ENCODE measurements at regions not wholly inside any gene's neighbourhood (a gene's known extent, or its start where the extent isn't known, plus 50 kb on each side); places are given as distances from the start of the nearest gene placed in this dataset.

- TF ChIP-seq ZBTB33 (IDR thresholded peaks at IDR 0.05; ENCODE audit: extremely low read depth, insufficient replicate concordance, low read length) (no peak), FOSL1 (IDR thresholded peaks at IDR 0.05; ENCODE audit: low read depth) (no peak), TCF7L2 (IDR thresholded peaks at IDR 0.05; ENCODE audit: borderline replicate concordance, extremely low read depth, insufficient read depth, insufficient read length) (no peak), CEBPB (IDR thresholded peaks at IDR 0.05; ENCODE audit: low read depth) (no peak)
Measured at GRCh38 chr3:45332901-45333407, 55.4 kb upstream of the LARS2 start (continued).

- POLR2A ChIA-PET, result no interaction called here
- no peak for DNase-seq (ENCODE audit: low read depth, low spot score)
- TF ChIP-seq SRF (IDR thresholded peaks at IDR 0.05; ENCODE audit: low read depth), result no peak
- no peak for TF ChIP-seq ZNF274 (IDR thresholded peaks at IDR 0.05; ENCODE audit: low read depth, low read length)
- TF ChIP-seq JUND (IDR thresholded peaks at IDR 0.05), result no peak
- TF ChIP-seq REST (IDR thresholded peaks at IDR 0.05; ENCODE audit: low read depth), result no peak
- TF ChIP-seq POLR2A (IDR thresholded peaks at IDR 0.05; ENCODE audit: borderline replicate concordance, extremely low read depth, insufficient read depth, insufficient read length), result no peak
- no peak for TF ChIP-seq CBX3 (IDR thresholded peaks at IDR 0.05; ENCODE audit: low read depth)
- no peak for TF ChIP-seq EGR1 (IDR thresholded peaks at IDR 0.05; ENCODE audit: low read depth)
- no peak for TF ChIP-seq ATF3 (IDR thresholded peaks at IDR 0.05)
- TF ChIP-seq YY1 (IDR thresholded peaks at IDR 0.05; ENCODE audit: extremely low read depth, insufficient replicate concordance, low read depth, low read length), result no peak
- TF ChIP-seq CTCF (IDR thresholded peaks at IDR 0.05 in 2 of 3, conservative IDR thresholded peaks at IDR 0.05 in 1 of 3; ENCODE audit: borderline replicate concordance in 1 of 3, insufficient read depth in 1 of 3, low read depth in 2 of 3, low read length in 2 of 3), result no peak
- TF ChIP-seq ZFX (IDR thresholded peaks at IDR 0.05), result no peak
- TF ChIP-seq SIN3A (IDR thresholded peaks at IDR 0.05; ENCODE audit: low read depth), result no peak
- no peak for TF ChIP-seq EZH2phosphoT487 (IDR thresholded peaks at IDR 0.05; ENCODE audit: borderline replicate concordance)
Measured at GRCh38 chr3:45333549-45333948, 54.8 kb upstream of the LARS2 start.

More at GRCh38 chr3:45333549-45333948, 54.8 kb upstream of the LARS2 start:
- no TSS peak for BruUV-seq (replicated peaks)
- Histone ChIP-seq H3K4me1 (ENCODE audit: control insufficient read depth in 1 of 2, insufficient read depth in 2 of 2, low read length in 2 of 2) (no peaks in the 10 kb centered on the region), H3K9me2 (ENCODE audit: insufficient read depth) (no peaks in the 10 kb centered on the region), H3K9me3 (ENCODE audit: control insufficient read depth in 1 of 2, insufficient read depth in 1 of 2, low read depth in 1 of 2, low read length in 2 of 2) (no peaks in the 10 kb centered on the region), H3K36me3 (ENCODE audit: control insufficient read depth in 1 of 2, insufficient read depth in 2 of 2, low read length in 2 of 2) (no peaks in the 10 kb centered on the region), H4K20me1 (ENCODE audit: insufficient read depth) (no peaks in the 10 kb centered on the region), H2AFZ (ENCODE audit: low read depth, low read length, poor library complexity, severe bottlenecking) (no peak overlapping the region), H3K4me3 (replicated peaks in 1 of 2; ENCODE audit: low read depth in 1 of 2, low read length in 2 of 2) (no peak overlapping the region), H3K79me2 (ENCODE audit: insufficient read depth, low read length) (no peaks in the 10 kb centered on the region), H3K4me2 (ENCODE audit: low read length) (no peak overlapping the region), H3K27ac (ENCODE audit: low read depth, low read length) (no peak overlapping the region), H3K9ac (ENCODE audit: low read length) (no peak overlapping the region), H3K27me3 (ENCODE audit: insufficient read depth, low read length) (no peaks in the 10 kb centered on the region; the same call in 1 of the 2 replicates)
- RAD21 ChIA-PET (ENCODE audit: low non-redundant PET in 1 of 2, low total read pairs in 2 of 2, uncharacterized antibody in 2 of 2, unreplicated experiment in 2 of 2), result no interaction called here
- ATAC-seq, result no peak
- intact Hi-C loops (cut with micrococcal nuclease), result no loop called here
- CTCF ChIA-PET, result no interaction called here

All from HCT116 (cell line).